Chondrocyte (in vitro differentiated cells): ENCODE measurements at regions not wholly inside any gene's neighbourhood (a gene's known extent, or its start where the extent isn't known, plus 50 kb on each side); places are given as distances from the start of the nearest gene placed in this dataset.
A peak's percentile ranks its signal among the peaks of the same experiment; 100 is the strongest.

ENCODE experiments used
- DNase-seq: peaks from one replicate; pipeline ENCODE4 v3.0.0; 2021; ENCODE audit warnings: mixed read lengths, low spot score
- H3K27ac Mint-ChIP-seq: one replicate; pipeline ENCODE4 v1.8.0; 2021; ENCODE audit warnings: mild to moderate bottlenecking, moderate library complexity, mixed read lengths; ENCODE audit not compliant: unreplicated experiment
- H3K27me3 Mint-ChIP-seq: 2 replicates; pipeline ENCODE4 v1.8.0; 2021; ENCODE audit warnings: low read depth, mixed read lengths
- H3K36me3 Mint-ChIP-seq: 2 replicates; pipeline ENCODE4 v1.8.0; 2021; ENCODE audit warnings: low read depth, mixed read lengths
- H3K4me1 Mint-ChIP-seq: 2 replicates; pipeline ENCODE4 v1.8.0; 2021; ENCODE audit warnings: low read depth, mild to moderate bottlenecking, mixed read lengths
- H3K4me3 Mint-ChIP-seq: one replicate; pipeline ENCODE4 v1.8.0; 2021; ENCODE audit warnings: mild to moderate bottlenecking, moderate library complexity, mixed read lengths; ENCODE audit not compliant: unreplicated experiment
- H3K9me3 Mint-ChIP-seq: 2 replicates; pipeline ENCODE4 v1.8.0; 2021; ENCODE audit warnings: low read depth, mixed read lengths
- TF ChIP-seq, protein P1 (sequence below): fragments of 200-600 bp; sonication (generic); IDR thresholded peaks from 2 replicates; pipeline ENCODE4 v1.5.0; 2021; ENCODE audit warnings: antibody characterized with exemption, mild to moderate bottlenecking, moderate library complexity

DNA sequence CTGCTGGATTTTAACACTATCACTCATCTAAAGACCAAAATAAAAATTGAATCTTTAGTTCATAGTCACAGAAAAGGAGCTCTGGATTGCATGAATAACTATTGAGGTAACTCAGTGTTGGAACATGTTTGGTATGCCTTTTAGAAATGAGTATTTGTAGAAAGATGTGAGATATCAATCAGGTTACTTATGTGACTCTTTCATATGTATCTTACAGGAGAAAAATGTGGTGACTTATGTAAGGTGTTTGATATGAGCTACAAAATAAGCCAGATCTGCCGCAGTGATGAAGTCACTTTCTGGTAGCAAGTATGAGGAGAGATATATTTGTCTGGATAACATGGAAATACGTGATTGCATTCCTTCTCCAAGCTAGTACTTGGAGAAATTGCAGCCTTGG, 1653.3 kb upstream of the PCDH7 start:
- Mint-ChIP-seq H3K36me3 (peaks cover 3% of the 10 kb centered on the region), H3K27ac (no peak overlapping the region), H3K9me3 (peaks cover 28% of the 10 kb centered on the region), H3K4me1 (no peaks in the 10 kb centered on the region), H3K27me3 (no peaks in the 10 kb centered on the region), H3K4me3 (no peak overlapping the region)
- TF ChIP-seq, protein P1, sequence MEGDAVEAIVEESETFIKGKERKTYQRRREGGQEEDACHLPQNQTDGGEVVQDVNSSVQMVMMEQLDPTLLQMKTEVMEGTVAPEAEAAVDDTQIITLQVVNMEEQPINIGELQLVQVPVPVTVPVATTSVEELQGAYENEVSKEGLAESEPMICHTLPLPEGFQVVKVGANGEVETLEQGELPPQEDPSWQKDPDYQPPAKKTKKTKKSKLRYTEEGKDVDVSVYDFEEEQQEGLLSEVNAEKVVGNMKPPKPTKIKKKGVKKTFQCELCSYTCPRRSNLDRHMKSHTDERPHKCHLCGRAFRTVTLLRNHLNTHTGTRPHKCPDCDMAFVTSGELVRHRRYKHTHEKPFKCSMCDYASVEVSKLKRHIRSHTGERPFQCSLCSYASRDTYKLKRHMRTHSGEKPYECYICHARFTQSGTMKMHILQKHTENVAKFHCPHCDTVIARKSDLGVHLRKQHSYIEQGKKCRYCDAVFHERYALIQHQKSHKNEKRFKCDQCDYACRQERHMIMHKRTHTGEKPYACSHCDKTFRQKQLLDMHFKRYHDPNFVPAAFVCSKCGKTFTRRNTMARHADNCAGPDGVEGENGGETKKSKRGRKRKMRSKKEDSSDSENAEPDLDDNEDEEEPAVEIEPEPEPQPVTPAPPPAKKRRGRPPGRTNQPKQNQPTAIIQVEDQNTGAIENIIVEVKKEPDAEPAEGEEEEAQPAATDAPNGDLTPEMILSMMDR: no peak
- no peak for DNase-seq

DNA sequence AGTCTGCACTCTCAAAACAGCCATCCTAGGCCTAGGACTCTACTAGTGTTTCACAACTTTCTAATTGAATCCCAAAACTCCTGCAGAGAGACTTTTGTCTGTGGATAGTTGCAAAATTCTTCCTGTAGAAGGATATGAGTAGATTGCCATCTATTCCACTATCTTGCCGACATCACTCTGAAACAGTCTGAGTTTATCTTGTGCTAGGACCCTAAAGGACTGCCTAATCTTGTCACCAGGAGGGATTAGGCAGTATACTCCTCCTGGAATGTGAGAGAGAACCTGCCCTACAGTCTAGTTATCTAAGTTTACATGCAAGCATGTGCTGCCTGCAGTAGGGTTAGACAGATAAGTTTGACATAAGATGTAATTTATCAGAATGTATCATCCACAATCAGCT, 1646.6 kb upstream of the PCDH7 start:
- Mint-ChIP-seq H3K27ac (no peak overlapping the region), H3K27me3 (no peaks in the 10 kb centered on the region), H3K36me3 (peaks cover 6% of the 10 kb centered on the region), H3K4me3 (no peak overlapping the region), H3K4me1 (no peaks in the 10 kb centered on the region), H3K9me3 (peaks cover 35% of the 10 kb centered on the region)
- no peak for DNase-seq
- TF ChIP-seq, protein P1: no peak

DNA sequence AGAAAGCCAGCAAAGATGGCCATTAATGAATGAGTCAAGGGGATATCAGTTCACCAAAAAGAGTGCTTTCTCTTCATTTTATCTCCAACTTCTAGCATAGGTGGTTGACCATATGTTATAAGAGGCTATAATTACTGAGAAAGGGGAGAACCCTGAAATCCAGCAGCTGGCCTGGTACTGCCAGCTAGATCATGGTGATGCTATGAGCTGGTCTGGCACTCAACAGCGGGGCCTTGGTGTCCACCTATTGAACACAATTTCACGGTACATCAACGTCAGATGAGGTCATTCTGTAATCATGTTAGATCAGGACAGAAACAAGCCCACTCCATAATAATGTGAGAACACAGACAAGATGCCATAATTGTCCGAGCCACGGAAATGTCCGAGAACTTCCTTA, 1644.8 kb upstream of the PCDH7 start:
- TF ChIP-seq, protein P1: no peak
- no peak overlapping the region for H3K27ac Mint-ChIP-seq

DNA sequence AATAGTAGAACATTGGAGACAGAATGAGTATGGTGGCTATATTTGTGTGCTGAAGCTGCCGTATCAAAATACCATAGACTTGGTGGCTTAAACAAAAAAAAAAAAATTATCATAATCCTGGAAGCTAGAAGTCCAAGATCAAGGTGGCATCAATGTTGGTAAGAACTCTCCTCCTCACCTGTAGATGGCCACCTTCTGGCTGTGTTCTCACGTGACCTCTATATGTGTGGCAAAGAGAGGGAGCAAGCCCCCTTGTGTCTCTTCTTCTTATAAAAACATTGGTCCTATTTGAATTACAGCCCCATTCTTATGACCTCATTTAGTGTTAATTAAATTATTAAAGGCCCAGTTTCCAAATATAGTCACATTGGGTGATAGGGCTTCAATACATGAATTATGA, 1640.9 kb upstream of the PCDH7 start:
- Mint-ChIP-seq H3K4me3 (no peak overlapping the region), H3K27me3 (no peaks in the 10 kb centered on the region), H3K36me3 (no peaks in the 10 kb centered on the region), H3K9me3 (no peaks in the 10 kb centered on the region), H3K27ac (no peak overlapping the region), H3K4me1 (no peaks in the 10 kb centered on the region)
- TF ChIP-seq, protein P1: peak; percentile 10
- DNase-seq: no peak

More for the DNA sequence above, 1644.8 kb upstream of the PCDH7 start:
- H3K27me3 Mint-ChIP-seq: no peaks in the 10 kb centered on the region
- H3K36me3 Mint-ChIP-seq: peaks cover 6% of the 10 kb centered on the region
- no peak for DNase-seq
- H3K4me1 Mint-ChIP-seq: no peaks in the 10 kb centered on the region
- no peak overlapping the region for H3K4me3 Mint-ChIP-seq
- peaks cover 20% of the 10 kb centered on the region for H3K9me3 Mint-ChIP-seq

DNA sequence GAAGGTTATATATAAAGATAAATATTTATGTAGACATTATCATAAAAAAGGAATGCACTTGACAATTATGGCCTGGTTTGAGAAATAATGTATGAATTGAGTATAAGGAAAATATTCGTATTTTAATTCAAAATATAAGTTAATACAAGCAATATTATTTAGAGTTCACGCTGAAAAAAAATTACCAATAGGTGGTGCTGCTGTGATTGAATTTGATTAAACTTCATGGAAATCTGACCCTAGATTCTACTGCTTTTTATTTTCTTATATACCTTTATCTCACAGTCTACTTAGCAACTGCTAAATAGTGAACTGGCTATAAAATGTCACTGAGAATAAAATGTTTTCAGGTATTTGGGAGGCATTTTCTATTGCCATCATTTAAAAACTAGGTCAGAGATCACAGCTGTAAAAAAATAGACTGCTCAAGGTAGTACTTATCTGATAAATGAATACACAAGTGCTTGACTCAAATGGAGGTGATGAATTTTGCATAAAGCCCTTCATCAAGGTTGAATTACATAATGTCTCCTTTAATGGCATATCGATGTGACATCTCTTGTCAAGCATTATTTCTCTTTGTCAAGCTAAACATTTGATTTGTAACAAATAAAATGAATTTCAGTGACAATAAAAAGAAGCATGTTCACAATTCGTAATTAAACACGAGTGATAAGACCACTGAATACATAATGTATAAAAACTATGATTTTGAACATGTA, 1638.8 kb upstream of the PCDH7 start:
- no peaks in the 10 kb centered on the region for H3K27me3 Mint-ChIP-seq
- H3K4me3 Mint-ChIP-seq: no peak overlapping the region
- H3K9me3 Mint-ChIP-seq: no peaks in the 10 kb centered on the region
- no peaks in the 10 kb centered on the region for H3K4me1 Mint-ChIP-seq
- no peak for DNase-seq
- H3K27ac Mint-ChIP-seq: no peak overlapping the region
- TF ChIP-seq, protein P1: peak; percentile 82
- no peaks in the 10 kb centered on the region for H3K36me3 Mint-ChIP-seq
